ENCODE measurements at regions not wholly inside any gene's neighbourhood (a gene's known extent, or its start where the extent isn't known, plus 50 kb on each side); places are given as distances from the start of the nearest gene placed in this dataset.

DNA sequence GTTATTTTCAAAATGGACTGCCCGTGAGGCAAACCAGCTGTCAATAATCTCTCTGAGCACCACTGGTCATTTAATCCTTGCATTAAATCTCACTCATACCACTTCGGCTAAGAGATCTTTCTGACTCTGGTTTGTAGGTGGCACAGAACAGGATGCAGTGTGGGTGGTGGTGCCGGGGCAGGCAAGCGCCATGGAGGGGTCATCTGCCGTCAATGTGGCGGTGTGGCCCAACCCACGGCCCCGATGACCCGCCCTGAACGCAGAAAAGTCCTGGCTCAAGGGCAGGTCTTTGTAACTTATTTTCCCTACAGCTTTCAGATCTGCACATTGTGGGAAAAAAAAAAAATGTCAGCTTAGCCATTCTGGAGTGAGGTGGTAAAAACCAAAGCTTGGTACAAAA lies 73.2 kb upstream of the MGMT start:
- no peak for DNase-seq

- no peak for DNase-seq
Observed at GRCh38 chr10:129394518-129395328, 72.3 kb upstream of the MGMT start.

DNA sequence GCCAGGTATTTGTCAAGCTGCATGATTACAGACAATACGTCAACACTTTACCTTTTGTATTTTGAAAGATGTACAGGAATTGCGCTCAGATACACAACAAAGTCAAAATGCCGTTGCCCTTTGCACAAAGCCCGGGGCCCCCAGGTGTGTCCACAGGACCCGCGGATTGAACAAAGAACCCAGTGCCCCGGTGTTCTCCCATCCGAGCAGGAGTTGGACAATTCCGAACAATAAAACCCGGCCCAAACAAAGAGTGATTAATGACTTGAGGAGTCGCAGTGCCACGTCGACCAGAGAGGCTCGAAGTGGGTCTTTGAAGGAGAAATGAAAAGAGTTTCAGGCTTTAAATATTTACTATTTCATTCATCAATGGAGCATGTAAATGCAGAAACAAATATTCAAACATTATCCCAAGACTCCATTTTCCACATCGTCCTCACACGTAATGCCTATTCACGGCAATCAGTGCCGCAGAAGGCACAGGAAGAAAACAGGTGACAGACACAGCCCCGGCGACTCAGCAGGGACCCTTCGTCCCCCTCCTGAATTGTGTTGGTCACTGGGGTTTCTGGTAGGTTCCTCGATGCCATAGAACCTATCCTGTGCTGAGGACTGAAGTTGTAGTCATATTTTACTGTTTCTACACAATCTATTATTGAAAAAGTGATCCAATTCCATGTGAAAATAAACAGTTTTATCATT lies 70.9 kb upstream of the MGMT start:
- DNase-seq, result no peak

DNA sequence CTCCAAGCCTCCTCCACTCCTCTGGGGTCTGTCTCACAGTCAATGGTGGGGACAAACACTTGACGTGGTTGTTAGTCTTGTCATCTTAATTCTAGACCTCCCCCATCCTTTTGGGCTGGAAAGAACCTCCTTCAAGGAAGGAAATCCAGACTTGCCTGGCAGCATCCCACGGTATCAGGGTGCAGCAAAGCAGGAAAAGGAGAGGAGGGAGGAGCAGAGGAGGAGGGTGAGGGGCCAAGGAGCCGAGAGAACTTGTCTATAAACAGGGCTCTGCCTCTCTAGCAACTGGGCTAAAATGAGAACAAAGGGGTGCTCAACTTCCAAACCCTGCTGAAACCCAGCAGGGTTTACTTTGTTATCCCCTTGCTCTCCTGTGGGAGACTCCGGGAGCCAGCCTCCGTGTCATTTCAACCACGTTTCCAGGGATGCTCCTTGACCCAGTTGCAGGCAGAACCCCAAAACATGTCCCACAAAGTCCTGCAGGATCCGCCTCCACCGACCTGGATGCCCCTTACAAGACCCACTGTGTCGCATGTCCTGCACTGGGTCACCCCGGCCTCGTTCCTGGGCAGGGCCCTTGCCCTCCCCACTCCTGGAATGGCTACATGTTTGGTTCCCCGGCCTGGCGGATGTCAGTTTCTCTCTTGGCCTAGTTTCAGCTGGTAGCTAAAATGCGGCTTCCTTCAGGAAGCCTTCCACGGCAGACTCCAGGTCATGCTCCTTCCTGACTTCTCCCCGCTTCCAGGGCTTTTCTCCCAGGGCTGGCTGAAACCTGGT lies 69.7 kb upstream of the MGMT start:
- DNase-seq, result no peak

DNA sequence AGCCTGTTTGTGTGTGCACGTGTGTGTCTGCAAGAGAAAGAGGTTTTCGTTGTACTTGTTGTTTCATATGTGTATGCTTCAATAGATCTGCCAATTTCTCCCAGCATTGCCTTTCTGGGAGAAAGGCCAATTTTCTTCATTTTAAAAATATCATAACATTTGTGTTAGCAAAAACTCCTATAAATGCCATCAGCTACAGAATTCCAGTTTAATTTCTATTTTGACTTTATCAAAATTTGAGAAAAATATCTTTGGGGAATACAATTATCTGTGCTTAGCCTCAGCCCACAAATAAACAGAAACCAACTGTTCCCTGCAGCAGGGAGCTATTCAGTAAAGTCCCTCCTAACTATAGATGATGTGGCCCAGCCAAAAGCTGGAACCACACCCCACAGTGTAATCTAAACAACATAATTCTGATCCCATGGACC lies 68.3 kb upstream of the MGMT start:
- no peak for DNase-seq

- no peak for DNase-seq
Observed at GRCh38 chr10:129400426-129400825, 66.6 kb upstream of the MGMT start.

DNA sequence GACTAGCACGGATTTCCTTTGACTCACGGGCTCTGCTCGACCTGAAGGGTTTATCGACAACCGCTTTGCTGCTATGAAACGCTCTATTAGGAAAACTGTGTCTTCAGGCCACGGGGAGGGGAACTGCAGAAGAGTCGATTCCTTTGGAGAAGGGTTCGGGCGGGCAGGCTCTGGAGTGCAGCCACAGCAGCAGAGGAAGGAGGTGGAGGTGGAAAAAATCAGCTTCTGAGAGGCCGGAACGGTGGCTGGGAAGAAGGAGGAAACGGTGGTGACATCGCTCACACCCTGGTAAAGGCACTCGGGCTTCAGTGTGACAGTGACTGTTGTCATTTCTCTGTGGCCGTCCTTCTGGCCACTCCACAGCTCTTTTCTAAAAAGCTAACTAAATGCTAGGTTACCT lies 64.6 kb upstream of the MGMT start:
- no peak for DNase-seq

- no peak for DNase-seq
Observed at GRCh38 chr10:129404091-129404490, 63.0 kb upstream of the MGMT start.

DNA sequence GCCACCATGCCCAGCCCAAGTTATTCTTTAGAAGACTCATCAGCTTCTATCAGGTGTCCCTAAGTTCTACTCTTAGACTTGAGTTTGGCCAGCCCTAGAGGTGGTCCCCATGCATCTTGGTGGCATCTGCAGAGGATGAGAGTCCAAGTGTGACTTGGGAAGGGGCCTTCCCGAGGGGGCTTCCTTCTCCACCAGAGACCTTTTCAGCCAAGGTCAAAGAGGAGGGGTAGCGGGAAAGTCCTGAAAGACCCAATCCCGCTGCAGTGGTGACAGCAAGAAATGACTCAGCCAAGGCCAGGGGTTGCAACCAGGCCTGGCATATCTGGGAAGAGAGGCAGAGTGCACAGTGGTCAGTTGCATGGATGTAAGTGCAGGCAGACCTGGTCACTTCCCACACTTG lies 61.7 kb upstream of the MGMT start:
- DNase-seq, result no peak

GRCh38 chr10:129410688-129411392 lies 56.2 kb upstream of the MGMT start:
- no peak for DNase-seq

DNA sequence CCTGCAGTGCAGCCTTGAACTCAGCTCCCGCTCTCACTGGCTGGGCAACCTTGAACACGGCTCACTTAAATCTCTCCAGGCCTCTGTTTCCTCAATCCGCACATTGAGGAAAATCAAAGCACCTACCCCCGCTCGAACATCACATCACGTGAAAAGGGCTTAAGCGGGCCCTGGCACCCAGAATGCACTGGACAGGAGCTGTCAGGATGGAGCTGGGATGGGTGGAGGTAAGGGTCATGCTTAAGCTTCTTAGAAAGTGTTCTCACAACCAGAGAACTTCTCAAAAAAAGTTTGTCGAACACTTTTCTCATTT lies 55.7 kb upstream of the MGMT start:
- no peak for DNase-seq

DNA sequence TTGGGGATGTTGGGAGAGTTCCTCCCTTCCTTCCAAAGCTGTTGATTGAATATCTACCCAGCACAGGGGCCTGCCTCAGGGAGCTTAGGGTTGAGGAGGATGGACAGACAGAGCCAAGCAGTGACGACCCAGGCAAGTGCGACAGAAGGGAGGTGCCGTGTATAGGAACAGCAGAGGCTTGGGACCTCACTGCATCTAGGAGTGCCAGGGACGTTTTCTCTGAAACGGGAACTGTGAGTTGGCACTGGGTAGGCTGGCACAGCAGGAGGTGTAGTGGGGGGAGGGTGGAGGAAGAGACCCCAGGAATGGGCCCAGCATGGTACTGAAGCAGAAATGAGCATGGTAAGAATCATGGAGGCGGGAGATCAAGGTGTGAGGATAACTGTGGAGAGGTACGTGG lies 55.3 kb upstream of the MGMT start:
- no peak for DNase-seq

DNA sequence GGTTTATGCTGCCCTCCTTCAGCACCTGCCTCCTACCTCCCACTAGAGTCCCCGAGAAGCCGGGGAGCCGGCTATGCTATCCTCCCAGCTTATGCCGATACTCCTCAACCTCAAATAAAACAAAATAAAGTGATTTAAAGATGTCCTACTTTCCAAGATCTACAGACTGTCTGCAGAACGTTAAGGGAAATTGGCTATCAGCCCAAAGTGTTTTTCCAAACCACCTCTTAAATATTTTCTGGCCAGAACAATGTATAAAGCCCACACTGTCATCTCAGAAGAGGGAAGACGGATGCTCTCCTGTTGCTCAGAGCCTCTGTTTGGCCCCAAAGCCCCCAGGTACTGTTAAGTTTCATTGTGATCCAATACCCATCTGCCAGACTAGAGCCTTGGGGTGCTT lies 54.0 kb upstream of the MGMT start:
- DNase-seq, result no peak

GRCh38 chr10:129415215-129416140 lies 51.6 kb upstream of the MGMT start:
- no peak for DNase-seq

- no peak for DNase-seq
Observed at GRCh38 chr10:129416155-129416554, 50.9 kb upstream of the MGMT start.

GRCh38 chr10:129416956-129417765 lies 49.9 kb upstream of the MGMT start:
- no peak for DNase-seq
